Nephron progenitor cell (in vitro differentiated cells): ENCODE measurements at regions not wholly inside any gene's neighbourhood (a gene's known extent, or its start where the extent isn't known, plus 50 kb on each side); places are given as distances from the start of the nearest gene placed in this dataset.

Experiments
- DNase-seq: peaks from one replicate; pipeline ENCODE4 v3.0.0; 2021
- H3K27ac Mint-ChIP-seq: 2 replicates; pipeline ENCODE4 v1.8.0; 2021; ENCODE audit warnings: mild to moderate bottlenecking, moderate library complexity, mixed read lengths
- H3K27me3 Mint-ChIP-seq: 2 replicates; pipeline ENCODE4 v1.8.0; 2021; ENCODE audit warnings: mild to moderate bottlenecking, low read depth, mixed read lengths; ENCODE audit not compliant: poor library complexity
- H3K36me3 Mint-ChIP-seq: 2 replicates; pipeline ENCODE4 v1.8.0; 2021; ENCODE audit warnings: low read depth, mixed read lengths
- H3K4me1 Mint-ChIP-seq: 2 replicates; pipeline ENCODE4 v1.8.0; 2021; ENCODE audit warnings: mixed read lengths
- H3K4me3 Mint-ChIP-seq: 2 replicates; pipeline ENCODE4 v1.8.0; 2021; ENCODE audit warnings: mild to moderate bottlenecking, moderate library complexity, mixed read lengths
- H3K9me3 Mint-ChIP-seq: 2 replicates; pipeline ENCODE4 v1.8.0; 2021; ENCODE audit warnings: mild to moderate bottlenecking, moderate library complexity, mixed read lengths
- TF ChIP-seq, protein P1 (sequence below): fragments of 200-600 bp; sonication (generic); IDR thresholded peaks from 2 replicates; pipeline ENCODE4 v1.5.0; 2021; ENCODE audit warnings: antibody characterized with exemption

DNA sequence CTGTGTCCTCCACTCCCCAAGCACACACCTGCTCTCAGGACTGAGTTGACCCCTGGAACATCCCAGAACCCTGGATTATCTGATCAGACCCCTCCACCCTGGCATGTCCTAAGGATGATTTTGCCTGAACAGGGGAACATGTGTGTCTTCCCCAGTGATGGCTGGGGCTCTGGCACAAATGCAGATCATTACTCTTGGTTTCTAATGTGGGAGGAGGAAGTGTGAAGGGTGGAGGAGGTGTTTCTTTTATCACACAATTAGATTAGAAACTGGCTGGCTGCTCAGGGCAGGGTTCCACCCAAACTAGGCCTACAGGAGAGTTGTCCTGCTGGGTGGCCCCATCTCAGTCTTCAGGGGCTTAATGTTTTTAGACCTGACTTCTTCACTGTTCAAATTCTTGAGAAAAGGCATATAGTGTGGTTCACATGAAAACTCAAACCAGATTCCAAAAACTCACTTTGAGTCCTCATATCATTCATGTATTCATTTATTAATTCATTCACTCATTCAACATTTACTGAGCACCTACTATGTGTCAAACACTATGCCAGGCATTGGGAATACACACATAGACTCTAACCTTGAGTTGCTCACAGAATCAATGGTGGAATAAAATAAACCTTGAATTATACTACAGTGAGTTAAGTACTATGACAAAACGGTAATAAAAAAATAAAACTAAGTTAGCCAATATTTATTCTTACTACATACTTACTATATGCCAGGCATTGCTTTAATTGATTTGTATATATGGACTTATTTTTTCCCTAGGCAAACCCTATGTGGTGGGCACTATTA lies 221.8 kb upstream of the JUN start:
- Mint-ChIP-seq H3K9me3 (no peaks in the 10 kb centered on the region), H3K27me3 (no peaks in the 10 kb centered on the region), H3K4me1 (peaks cover 23% of the 10 kb centered on the region), H3K36me3 (no peaks in the 10 kb centered on the region), H3K4me3 (no peak overlapping the region), H3K27ac (no peak overlapping the region)
- TF ChIP-seq, protein P1, sequence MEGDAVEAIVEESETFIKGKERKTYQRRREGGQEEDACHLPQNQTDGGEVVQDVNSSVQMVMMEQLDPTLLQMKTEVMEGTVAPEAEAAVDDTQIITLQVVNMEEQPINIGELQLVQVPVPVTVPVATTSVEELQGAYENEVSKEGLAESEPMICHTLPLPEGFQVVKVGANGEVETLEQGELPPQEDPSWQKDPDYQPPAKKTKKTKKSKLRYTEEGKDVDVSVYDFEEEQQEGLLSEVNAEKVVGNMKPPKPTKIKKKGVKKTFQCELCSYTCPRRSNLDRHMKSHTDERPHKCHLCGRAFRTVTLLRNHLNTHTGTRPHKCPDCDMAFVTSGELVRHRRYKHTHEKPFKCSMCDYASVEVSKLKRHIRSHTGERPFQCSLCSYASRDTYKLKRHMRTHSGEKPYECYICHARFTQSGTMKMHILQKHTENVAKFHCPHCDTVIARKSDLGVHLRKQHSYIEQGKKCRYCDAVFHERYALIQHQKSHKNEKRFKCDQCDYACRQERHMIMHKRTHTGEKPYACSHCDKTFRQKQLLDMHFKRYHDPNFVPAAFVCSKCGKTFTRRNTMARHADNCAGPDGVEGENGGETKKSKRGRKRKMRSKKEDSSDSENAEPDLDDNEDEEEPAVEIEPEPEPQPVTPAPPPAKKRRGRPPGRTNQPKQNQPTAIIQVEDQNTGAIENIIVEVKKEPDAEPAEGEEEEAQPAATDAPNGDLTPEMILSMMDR = no peak
- DNase-seq = no peak

DNA sequence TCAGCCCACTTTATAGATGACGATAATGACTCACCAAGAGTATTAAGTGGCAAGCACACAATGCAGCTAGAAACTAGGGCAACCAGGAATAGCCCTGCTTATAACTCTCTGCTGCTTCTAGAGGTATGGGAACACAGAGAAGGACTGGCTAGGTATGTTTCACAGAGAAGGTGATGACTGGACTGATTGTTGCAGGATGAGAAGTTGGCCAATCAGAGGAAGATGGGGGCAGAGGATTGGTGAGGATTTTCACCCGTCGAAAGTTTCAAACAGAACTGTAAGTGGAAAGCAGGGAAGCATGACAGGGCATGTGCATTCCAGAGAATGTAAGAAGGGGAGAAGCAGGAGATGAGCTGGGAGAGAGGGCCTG lies 222.4 kb upstream of the JUN start:
- Mint-ChIP-seq H3K4me1 (peaks cover 28% of the 10 kb centered on the region), H3K27me3 (no peaks in the 10 kb centered on the region), H3K9me3 (no peaks in the 10 kb centered on the region), H3K4me3 (no peak overlapping the region), H3K36me3 (no peaks in the 10 kb centered on the region), H3K27ac (no peak overlapping the region)
- DNase-seq = no peak
- TF ChIP-seq, protein P1 = no peak

DNA sequence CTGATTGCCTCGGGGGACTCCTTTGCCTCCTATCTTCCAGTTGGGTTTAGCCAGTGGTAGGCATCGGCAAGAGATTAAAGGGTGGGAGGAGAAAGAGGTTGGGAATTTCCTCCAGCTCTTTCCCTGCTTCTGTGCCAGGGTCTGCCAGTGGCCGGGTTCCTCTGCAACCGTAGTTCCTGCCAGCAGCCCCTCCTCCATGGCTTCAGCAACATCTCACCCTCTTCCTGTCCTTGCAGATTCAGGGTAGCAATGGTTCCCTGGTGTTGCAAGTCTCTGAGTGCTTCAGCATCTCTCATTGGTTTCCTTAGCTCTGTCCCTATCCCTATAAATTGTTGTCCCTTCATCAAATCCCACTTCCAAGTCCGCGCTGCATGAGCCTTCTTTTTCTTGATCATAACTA lies 223.1 kb upstream of the JUN start:
- TF ChIP-seq, protein P1 = no peak
- H3K27ac Mint-ChIP-seq = no peak overlapping the region
- no peak for DNase-seq
- H3K36me3 Mint-ChIP-seq = no peaks in the 10 kb centered on the region
- no peaks in the 10 kb centered on the region for H3K27me3 Mint-ChIP-seq
- H3K4me3 Mint-ChIP-seq = no peak overlapping the region
- H3K4me1 Mint-ChIP-seq = peaks cover 35% of the 10 kb centered on the region
- H3K9me3 Mint-ChIP-seq = no peaks in the 10 kb centered on the region

DNA sequence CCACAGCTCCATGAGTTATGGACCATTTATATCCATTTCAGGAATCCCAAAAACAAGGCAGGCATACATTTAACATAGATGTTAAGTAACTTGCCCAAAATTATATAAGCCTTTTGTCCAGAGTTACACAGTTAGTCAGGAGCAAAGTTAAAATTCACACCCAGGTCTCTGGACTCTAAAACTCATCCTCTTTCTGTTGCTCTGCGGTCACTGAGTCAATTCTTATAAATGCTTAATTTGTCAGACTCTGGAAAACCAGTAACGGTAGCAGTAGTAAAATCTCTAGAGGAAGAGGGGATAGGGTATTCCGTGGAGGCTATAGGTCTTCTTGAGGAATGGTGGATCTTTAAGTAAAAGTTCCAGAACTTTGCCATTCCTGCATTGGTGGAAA lies 223.6 kb upstream of the JUN start:
- TF ChIP-seq, protein P1 = no peak
- Mint-ChIP-seq H3K36me3 (no peaks in the 10 kb centered on the region), H3K4me1 (peaks cover 40% of the 10 kb centered on the region), H3K9me3 (no peaks in the 10 kb centered on the region), H3K4me3 (no peak overlapping the region), H3K27me3 (no peaks in the 10 kb centered on the region), H3K27ac (no peak overlapping the region)
- DNase-seq = no peak

DNA sequence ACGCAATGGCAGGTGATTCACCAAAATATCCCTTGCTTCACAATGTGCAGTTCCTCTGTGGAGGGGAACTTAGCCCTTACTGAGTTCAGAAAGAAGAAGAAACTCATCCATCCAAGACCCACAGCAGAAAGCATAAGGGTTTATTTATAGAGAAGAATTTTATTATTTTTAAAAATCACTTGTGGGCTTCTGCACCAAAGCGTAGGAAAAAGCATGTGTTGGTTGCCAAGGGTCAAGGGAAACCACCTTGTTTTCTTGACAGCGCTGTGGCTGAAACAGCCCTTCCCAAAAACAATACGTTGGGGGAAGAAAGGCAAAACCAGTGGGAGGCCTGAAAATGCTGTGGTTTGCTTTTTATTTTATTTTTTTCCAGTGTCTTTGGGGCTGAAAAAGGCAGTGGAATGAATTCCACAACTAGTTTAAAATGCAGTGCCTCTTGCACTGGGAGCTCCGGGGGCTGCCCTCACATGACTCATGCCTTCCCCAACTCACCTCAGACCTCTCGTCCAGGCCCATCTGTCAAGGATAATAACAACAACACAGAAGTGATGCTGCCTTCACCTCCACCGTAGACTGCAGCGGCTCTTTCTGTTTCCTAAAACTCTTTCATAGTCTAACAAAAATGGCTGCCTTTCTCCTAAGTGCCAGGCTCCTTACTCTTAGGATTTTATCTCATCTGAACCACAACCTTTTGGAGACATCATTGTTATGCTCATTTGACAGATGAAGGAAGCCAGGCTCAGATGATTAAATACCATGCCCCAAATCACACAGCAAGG lies 224.2 kb upstream of the JUN start:
- no peaks in the 10 kb centered on the region for H3K36me3 Mint-ChIP-seq
- TF ChIP-seq, protein P1 = no peak
- H3K27ac Mint-ChIP-seq = peak overlapping the region; percentile 87
- DNase-seq = no peak
- no peak overlapping the region for H3K4me3 Mint-ChIP-seq
- H3K9me3 Mint-ChIP-seq = no peaks in the 10 kb centered on the region
- peaks cover 46% of the 10 kb centered on the region for H3K4me1 Mint-ChIP-seq
- H3K27me3 Mint-ChIP-seq = no peaks in the 10 kb centered on the region
